ENCODE measurements at regions not wholly inside any gene's neighbourhood (a gene's known extent, or its start where the extent isn't known, plus 50 kb on each side); places are given as distances from the start of the nearest gene placed in this dataset.

DNA sequence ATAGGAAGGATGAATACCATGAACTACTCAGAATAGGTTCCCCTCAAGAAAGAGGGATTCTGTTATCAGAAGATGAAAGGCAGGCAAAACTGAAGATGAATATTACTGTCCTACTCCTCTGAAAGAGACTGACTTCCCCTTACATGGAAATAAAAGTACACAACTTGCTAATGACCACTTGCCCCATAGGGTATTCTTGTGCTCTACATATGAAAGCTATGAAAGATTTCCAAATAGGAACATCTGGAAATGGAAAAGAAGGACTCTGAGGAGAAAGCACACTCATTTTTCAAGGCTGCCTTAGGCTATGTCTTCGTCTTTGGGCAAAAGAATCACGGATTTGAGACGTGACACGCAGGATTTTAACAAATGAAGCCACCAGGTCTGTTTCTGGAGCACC is 170.1 kb upstream of the DAB1 start:
- TF ChIP-seq MXI1 (IDR thresholded peaks at IDR 0.05; ENCODE audit: low read depth, low read length) (no peak), CTCF (IDR thresholded peaks at IDR 0.05) (no peak), USF1 (IDR thresholded peaks at IDR 0.05; ENCODE audit: borderline replicate concordance, low read depth) (no peak), ZBTB33 (IDR thresholded peaks at IDR 0.05; ENCODE audit: borderline replicate concordance, low read depth) (no peak), EP300 (IDR thresholded peaks at IDR 0.05; ENCODE audit: borderline replicate concordance in 1 of 2, low read depth in 1 of 2, low read length in 1 of 2) (no peak), SMC3 (IDR thresholded peaks at IDR 0.05; ENCODE audit: low read depth, low read length) (no peak), REST (IDR thresholded peaks at IDR 0.05; ENCODE audit: low read depth, low read length) (no peak), SIN3A (IDR thresholded peaks at IDR 0.05; ENCODE audit: borderline replicate concordance, low read depth, low read length) (no peak)

Data from SK-N-SH (cell line).